ENCODE measurements at regions not wholly inside any gene's neighbourhood (a gene's known extent, or its start where the extent isn't known, plus 50 kb on each side); places are given as distances from the start of the nearest gene placed in this dataset.
"Not testable (repeated sequence)": the region's sequence is repeated elsewhere in the genome, so short reads cannot be mapped to it uniquely, and the experiment has no call there.

DNA sequence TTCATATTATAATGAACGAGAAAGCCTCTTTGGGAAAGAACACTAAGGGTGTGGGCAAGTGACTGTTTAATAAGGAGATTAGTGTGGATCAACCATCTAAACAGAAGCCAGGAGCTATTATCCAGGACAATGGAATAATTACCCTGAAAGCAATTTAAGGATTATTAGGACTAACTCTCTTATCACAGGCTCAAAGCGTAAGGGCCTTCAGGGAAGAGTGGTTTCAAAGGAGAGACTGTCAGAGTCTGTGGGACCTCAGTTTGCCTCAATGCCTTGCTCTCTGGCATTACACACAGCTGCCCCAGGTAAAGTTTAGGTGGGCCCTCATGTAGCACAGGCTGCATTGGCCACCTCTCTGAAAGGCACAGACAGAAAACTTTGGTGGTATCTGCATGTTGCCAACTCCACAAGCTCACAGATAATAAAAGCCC lies 717.2 kb upstream of the ADGRL3 start:
- Mint-ChIP-seq H3K4me1 (no peaks in the 10 kb centered on the region), H3K4me3 (no peak overlapping the region), H3K9me3 (peaks cover 11% of the 10 kb centered on the region), H3K36me3 (ENCODE audit: low read depth) (no peaks in the 10 kb centered on the region), H3K27ac (no peak overlapping the region), H3K27me3 (no peaks in the 10 kb centered on the region)
- DNase-seq = no peak
- ChIA-PET POLR2A (no interaction called here), CTCF (no interaction called here)

DNA sequence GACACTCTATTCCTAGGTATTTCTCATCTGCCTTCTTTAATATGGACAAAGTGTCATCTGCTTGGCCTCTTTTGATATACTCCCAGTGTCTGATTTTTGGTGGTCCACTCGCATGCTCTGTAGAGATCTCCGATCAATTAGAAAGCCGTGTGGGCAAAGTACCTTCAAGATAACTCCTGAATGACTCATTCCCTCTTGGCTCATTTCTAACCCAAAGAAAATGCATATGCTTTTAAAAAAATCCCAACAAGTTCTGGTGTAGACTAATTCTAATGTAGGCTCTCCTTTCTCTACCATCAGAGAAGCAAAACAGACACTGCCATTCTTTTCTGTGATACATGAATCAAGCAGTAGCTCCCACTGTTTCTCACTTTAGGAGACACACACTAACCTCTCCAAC lies 714.9 kb upstream of the ADGRL3 start:
- Mint-ChIP-seq H3K27ac (no peak overlapping the region), H3K4me3 (no peak overlapping the region), H3K36me3 (ENCODE audit: low read depth) (no peaks in the 10 kb centered on the region), H3K27me3 (no peaks in the 10 kb centered on the region), H3K9me3 (peaks cover 10% of the 10 kb centered on the region), H3K4me1 (no peaks in the 10 kb centered on the region)
- ChIA-PET POLR2A (no interaction called here), CTCF (no interaction called here)
- DNase-seq = no peak

DNA sequence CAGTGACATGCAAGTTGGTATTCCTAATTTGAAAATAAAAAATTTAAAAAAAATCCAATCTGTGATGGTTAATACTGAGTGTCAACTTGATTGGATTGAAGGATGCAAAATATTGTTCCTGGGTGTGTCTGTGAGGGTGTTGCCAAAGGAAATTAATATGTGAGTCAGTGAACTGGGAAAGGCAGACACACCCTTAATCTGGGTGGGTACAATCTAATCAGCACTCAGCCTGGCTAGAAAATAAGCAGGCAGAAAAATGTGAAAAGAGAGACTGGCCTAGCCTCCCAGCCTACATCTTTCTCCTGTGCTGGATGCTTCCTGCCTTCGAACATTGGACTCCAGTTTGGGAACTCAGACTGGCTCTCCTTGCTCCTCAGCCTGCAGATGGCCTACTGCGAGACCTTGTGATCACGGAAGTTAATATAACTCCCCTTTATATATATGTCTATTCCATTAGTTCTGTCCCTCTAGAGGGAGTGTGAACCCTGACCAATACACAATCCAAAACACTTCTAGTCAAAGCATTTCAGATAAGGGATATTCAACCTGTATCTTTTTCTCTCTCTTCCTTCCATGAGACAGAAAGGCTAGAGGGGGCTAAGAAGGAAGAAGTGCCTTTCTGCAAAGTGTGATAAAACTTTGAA lies 712.9 kb upstream of the ADGRL3 start:
- H3K27ac Mint-ChIP-seq; H3K4me1 Mint-ChIP-seq; CTCF ChIA-PET; H3K36me3 Mint-ChIP-seq (ENCODE audit: low read depth); H3K9me3 Mint-ChIP-seq; H3K27me3 Mint-ChIP-seq; H3K4me3 Mint-ChIP-seq; POLR2A ChIA-PET; DNase-seq: not testable (repeated sequence)

DNA sequence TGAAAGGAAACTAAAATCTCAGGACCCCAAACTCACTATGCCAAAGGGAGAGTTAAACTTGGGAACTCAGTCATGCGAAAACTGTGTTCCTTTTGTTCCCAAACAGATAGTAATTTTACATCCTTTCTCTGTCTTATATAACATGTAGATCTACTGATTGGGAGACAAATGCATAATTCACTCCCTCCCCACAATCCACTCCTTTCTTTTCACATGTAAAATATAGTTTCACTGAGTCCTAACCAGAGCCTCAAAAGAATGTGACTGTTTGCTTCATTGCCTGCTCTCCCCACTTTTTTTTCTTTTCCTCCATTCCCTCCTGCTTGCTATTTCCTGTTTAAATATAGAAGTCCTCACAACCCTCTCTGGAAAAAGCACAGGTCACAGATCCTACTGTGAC lies 699.3 kb upstream of the ADGRL3 start:
- Mint-ChIP-seq H3K36me3 (ENCODE audit: low read depth) (no peaks in the 10 kb centered on the region), H3K4me1 (no peaks in the 10 kb centered on the region), H3K27ac (no peak overlapping the region), H3K4me3 (no peak overlapping the region), H3K27me3 (no peaks in the 10 kb centered on the region), H3K9me3 (peaks cover 19% of the 10 kb centered on the region)
- POLR2A ChIA-PET = no interaction called here
- CTCF ChIA-PET = no interaction called here
- no peak for DNase-seq

DNA sequence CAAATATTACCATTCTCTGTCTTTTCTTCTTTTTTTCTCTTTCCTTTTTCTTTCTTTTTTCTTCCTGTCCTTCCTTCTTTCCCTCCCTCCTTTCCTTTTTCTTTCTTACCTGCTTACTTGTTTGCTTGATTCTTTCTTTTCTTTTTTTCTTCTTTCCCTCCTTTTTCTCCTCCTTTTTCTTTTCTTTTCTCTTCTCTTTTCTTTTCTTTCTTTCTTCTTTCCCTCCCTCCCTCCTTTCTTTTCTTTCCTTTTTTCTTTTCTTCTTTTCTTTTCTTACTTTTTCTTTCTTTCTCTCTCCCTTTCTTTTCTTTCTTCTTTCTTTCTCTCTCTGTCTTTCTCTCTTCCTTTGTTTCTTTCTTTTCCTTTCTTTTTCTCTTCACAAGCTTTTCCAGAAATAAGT lies 697.4 kb upstream of the ADGRL3 start:
- H3K36me3 Mint-ChIP-seq (ENCODE audit: low read depth) = no peaks in the 10 kb centered on the region
- H3K4me3 Mint-ChIP-seq = no peak overlapping the region
- DNase-seq = no peak
- H3K4me1 Mint-ChIP-seq = no peaks in the 10 kb centered on the region
- peaks cover 23% of the 10 kb centered on the region for H3K9me3 Mint-ChIP-seq
- no peaks in the 10 kb centered on the region for H3K27me3 Mint-ChIP-seq
- ChIA-PET CTCF (no interaction called here), POLR2A (no interaction called here)
- H3K27ac Mint-ChIP-seq = no peak overlapping the region

DNA sequence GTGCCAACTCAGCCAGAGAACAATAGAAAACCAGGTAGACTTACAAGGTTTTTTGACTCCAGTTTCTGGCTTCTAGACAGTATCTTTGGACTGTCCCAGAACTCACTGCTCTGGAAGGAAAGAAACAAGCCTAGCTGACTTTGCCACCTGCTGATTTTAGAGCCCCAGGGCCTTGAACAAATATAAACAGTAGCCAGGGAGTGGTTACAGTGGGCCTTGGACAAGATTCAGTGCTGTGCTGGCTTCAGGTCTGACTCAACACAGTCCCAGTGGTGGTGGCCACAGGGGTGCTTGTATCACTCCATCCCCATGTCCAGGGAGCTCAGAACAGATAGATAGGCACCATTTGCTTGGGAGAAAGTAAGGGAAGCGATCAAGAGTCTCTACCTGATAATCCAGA lies 694.1 kb upstream of the ADGRL3 start:
- Mint-ChIP-seq H3K27ac (no peak overlapping the region), H3K4me1 (no peaks in the 10 kb centered on the region), H3K4me3 (no peak overlapping the region), H3K36me3 (ENCODE audit: low read depth) (no peaks in the 10 kb centered on the region), H3K27me3 (no peaks in the 10 kb centered on the region), H3K9me3 (peaks cover 20% of the 10 kb centered on the region)
- ChIA-PET CTCF (no interaction called here), POLR2A (no interaction called here)
- no peak for DNase-seq

DNA sequence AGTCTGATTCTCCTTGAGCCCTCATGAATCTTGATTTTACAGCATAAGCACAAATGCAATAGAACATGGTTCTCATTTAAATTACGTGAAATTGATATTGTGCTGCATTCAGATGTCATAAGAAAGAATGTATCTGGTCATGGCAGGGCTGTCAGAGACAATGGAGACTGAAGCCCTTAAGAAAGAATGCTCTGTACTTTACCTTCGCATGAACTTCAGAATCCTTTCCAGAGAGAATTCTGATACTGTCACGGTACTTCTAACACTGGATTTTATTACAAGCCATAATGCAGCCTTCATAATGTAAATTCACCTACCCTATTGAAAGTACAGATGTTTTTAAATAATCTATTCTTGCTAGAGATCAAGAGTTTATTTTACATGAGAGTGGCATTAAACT lies 677.9 kb upstream of the ADGRL3 start:
- Mint-ChIP-seq H3K4me1 (no peaks in the 10 kb centered on the region), H3K4me3 (no peak overlapping the region), H3K27me3 (no peaks in the 10 kb centered on the region), H3K36me3 (ENCODE audit: low read depth) (no peaks in the 10 kb centered on the region), H3K9me3 (peaks cover 8% of the 10 kb centered on the region), H3K27ac (no peak overlapping the region)
- POLR2A ChIA-PET = no interaction called here
- DNase-seq = no peak
- CTCF ChIA-PET = no interaction called here

DNA sequence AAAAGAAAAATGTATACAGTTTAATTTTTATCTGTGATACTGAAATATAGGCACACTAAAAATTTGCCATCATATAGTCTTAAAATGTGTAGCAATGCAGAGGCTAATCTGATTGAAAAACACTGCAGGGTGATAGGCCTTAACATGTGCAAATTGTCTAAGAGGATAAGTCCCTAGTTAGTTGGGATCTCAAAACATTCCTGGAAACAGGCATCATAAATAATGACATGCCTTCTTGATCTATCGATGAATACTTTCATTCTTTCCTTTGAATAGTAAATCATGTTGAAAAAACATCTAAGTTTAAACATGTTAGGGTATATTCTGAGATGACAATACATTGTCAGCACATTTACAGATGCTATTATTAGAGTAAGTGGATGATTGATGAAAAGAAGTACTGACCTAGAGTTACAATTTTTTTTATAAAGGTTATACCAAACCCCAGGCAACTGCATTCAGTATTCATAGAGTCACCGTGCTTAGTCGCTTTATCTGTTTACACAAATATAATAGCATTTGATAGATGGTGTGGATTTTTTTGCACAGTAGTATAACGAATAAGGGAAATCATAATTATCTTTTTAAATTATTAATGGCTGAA lies 668.2 kb upstream of the ADGRL3 start:
- Mint-ChIP-seq H3K36me3 (ENCODE audit: low read depth) (no peaks in the 10 kb centered on the region), H3K27ac (no peak overlapping the region), H3K27me3 (no peaks in the 10 kb centered on the region), H3K4me3 (no peak overlapping the region), H3K9me3 (no peaks in the 10 kb centered on the region), H3K4me1 (no peaks in the 10 kb centered on the region)
- DNase-seq = no peak
- CTCF ChIA-PET = no interaction called here
- POLR2A ChIA-PET = no interaction called here

DNA sequence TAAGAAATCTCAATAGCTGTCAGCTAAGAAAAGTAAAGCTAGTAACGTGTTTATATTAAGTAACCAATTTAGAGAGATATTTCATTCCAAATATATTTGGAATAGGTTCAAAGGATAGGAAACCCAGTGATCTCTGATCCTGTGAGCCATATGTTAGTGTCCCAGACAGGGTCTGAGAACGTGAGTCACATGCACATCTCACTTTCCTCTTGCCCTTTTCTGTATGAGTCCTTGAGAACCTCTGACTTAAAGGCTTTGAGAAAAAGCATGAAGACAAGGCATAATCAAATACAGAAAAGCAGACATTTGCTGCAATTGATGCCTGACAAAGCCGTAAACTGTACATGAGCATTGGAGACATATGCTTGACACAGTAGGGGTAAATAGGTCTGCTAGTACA lies 655.1 kb upstream of the ADGRL3 start:
- ChIA-PET CTCF (no interaction called here), POLR2A (no interaction called here)
- Mint-ChIP-seq H3K27me3 (no peaks in the 10 kb centered on the region), H3K4me1 (no peaks in the 10 kb centered on the region), H3K4me3 (no peak overlapping the region), H3K9me3 (peaks cover 21% of the 10 kb centered on the region), H3K36me3 (ENCODE audit: low read depth) (no peaks in the 10 kb centered on the region), H3K27ac (no peak overlapping the region)
- DNase-seq = no peak

DNA sequence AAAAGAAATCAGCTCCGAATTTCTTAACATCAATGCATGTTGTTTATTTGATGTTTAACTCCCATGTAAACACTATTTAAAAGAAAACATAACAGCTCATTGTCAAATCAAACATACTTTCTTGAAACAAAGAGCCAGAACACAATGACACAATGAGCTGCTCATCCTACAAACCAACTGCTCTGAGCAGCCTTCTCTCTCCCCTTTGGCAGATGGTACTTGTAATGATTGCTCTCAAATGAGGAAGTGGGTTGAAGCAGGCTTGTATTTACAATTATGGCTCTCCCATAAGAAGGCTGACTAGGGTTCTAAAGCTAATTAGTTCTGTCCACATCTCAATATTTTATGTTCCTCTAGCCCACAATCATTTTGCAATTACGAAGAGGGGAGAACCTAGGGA lies 637.8 kb upstream of the ADGRL3 start:
- H3K27ac Mint-ChIP-seq = no peak overlapping the region
- H3K9me3 Mint-ChIP-seq = no peaks in the 10 kb centered on the region
- H3K4me1 Mint-ChIP-seq = no peaks in the 10 kb centered on the region
- DNase-seq = no peak
- no peaks in the 10 kb centered on the region for H3K36me3 Mint-ChIP-seq (ENCODE audit: low read depth)
- ChIA-PET CTCF (no interaction called here), POLR2A (no interaction called here)
- H3K27me3 Mint-ChIP-seq = no peaks in the 10 kb centered on the region
- H3K4me3 Mint-ChIP-seq = no peak overlapping the region

DNA sequence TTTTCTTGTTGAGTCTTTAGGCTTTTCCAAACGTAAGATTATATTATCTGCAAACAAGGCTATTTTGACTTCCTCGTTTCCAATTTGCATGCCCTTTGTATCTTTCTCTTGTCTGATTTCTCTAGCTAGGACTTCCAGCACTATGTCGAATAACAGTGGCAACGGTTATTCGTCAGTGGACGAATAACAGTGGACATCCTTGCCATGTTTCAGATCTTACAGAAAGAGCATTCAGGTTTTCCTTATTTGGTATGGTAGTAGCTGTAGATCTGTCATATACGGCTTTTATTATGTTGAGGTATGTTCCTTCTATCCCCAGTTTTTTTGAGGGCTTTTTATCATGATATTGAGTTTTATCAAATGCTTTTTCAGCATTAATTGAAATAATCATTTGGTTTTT lies 634.6 kb upstream of the ADGRL3 start:
- no peaks in the 10 kb centered on the region for H3K4me1 Mint-ChIP-seq
- peaks cover 8% of the 10 kb centered on the region for H3K9me3 Mint-ChIP-seq
- no peaks in the 10 kb centered on the region for H3K27me3 Mint-ChIP-seq
- CTCF ChIA-PET = no interaction called here
- POLR2A ChIA-PET = no interaction called here
- no peaks in the 10 kb centered on the region for H3K36me3 Mint-ChIP-seq (ENCODE audit: low read depth)
- no peak overlapping the region for H3K27ac Mint-ChIP-seq
- DNase-seq = no peak
- no peak overlapping the region for H3K4me3 Mint-ChIP-seq

DNA sequence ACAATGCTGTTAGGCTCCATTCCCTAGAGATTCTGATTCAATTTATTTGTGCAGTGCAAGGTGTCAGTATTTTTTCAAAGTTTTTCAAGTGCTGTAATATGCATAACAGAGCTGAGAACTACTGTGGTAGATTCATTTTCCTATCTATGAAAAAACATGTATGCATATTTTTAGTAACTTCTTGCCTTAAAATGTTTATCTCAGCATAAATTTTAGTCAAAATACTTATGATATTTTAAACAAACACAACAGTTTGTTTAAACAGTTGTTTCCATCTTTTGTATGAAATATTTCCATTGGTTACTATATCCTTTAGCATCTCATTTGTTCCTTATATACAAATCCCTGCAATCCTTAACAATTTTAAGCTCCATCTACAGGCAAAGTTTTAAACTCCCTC lies 624.8 kb upstream of the ADGRL3 start:
- CTCF ChIA-PET = no interaction called here
- peaks cover 11% of the 10 kb centered on the region for H3K9me3 Mint-ChIP-seq
- POLR2A ChIA-PET = no interaction called here
- no peak overlapping the region for H3K27ac Mint-ChIP-seq
- DNase-seq = no peak
- no peaks in the 10 kb centered on the region for H3K27me3 Mint-ChIP-seq
- no peaks in the 10 kb centered on the region for H3K36me3 Mint-ChIP-seq (ENCODE audit: low read depth)
- no peak overlapping the region for H3K4me3 Mint-ChIP-seq
- H3K4me1 Mint-ChIP-seq = no peaks in the 10 kb centered on the region

DNA sequence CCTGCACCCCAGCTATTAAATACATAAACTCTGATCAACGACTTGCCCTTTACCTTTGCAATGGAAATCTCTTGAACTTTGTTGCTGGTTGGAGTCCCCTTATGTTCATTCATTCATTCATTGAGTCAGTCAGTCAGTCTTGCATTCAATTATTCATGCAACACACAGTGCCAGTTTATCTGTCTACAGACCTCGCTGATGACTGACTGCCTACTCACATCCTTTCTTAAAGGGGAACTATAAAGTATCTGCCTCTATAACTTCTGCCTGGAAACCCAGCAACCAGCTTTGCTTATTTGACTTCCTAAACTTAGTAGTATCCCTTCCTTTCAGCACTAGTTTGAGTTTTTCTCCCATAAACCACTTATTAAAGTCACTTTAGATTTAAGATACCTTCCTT lies 620.8 kb upstream of the ADGRL3 start:
- Mint-ChIP-seq H3K27me3 (no peaks in the 10 kb centered on the region), H3K9me3 (peaks cover 7% of the 10 kb centered on the region), H3K4me1 (no peaks in the 10 kb centered on the region), H3K36me3 (ENCODE audit: low read depth) (no peaks in the 10 kb centered on the region), H3K27ac (no peak overlapping the region), H3K4me3 (no peak overlapping the region)
- ChIA-PET POLR2A (no interaction called here), CTCF (no interaction called here)
- DNase-seq = no peak

DNA sequence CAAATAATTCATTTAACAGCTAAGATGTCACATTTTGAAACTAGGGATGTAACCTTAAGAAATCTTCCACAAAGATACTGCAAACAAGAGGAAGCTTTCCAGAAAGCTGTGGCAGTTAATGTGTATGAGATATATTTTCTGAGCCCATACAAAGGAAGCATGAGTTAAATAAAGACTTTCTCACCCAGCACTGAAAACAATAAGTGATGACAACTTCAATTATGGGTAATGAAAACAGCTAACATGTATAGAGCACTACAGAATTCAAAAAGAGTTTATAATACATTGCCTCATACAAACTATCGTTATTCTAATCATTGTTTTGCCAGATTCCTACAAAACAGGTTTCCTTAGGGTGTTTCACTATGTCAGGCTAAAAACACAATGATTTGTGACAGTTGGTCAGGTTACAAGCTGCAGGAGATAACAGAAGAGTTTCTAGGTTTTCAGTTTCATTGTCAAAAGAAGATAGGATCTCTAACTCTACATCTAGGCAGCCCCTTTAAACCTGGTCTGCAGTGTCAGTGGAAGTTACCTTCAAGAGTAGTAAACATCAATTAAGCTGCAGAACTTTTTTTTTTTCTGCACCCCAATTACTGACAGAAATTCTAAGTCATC lies 618.1 kb upstream of the ADGRL3 start:
- Mint-ChIP-seq H3K9me3 (peaks cover 7% of the 10 kb centered on the region), H3K36me3 (ENCODE audit: low read depth) (no peaks in the 10 kb centered on the region), H3K4me3 (no peak overlapping the region), H3K4me1 (no peaks in the 10 kb centered on the region), H3K27ac (no peak overlapping the region), H3K27me3 (no peaks in the 10 kb centered on the region)
- DNase-seq = no peak
- CTCF ChIA-PET = no interaction called here
- POLR2A ChIA-PET = no interaction called here
